ENCODE measurements at regions not wholly inside any gene's neighbourhood (a gene's known extent, or its start where the extent isn't known, plus 50 kb on each side); places are given as distances from the start of the nearest gene placed in this dataset.

DNA sequence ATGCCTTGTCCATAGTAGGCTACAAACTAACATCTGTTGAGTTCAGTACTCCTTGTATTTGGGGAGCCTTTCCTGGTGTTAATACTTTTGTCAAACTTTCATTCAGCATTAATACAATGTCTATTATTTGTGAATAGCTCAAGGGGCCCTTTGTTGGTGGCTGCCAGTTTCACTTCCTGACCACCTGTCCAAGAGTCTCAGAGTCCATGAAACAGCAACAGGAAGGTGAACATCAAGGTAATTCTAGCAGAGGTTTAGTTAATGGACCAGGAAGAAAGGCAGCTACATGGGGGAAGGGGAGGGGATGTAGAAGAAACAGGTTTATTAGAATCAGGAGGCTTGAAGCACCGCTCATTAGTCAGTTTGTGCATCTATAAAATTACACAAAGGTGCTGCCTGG is 386.9 kb downstream of the PDCD6IP start:
- ATAC-seq (no peak), DNase-seq (ENCODE audit: low read depth, low spot score) (no peak)
- no peaks in the 10 kb centered on the region for H3K4me1 ChIP-seq (ENCODE audit: control insufficient read depth, insufficient read depth, low read length)
- BruUV-seq (replicated peaks): no TSS peak
- H3K27ac ChIP-seq (ENCODE audit: low read length): no peak overlapping the region
- H3K36me3 ChIP-seq (ENCODE audit: control insufficient read depth, insufficient read depth, low read length): no peaks in the 10 kb centered on the region
- TF ChIP-seq TCF7L2 (IDR thresholded peaks at IDR 0.05; ENCODE audit: low read depth, low read length) (no peak), SIN3A (IDR thresholded peaks at IDR 0.05; ENCODE audit: borderline replicate concordance, insufficient read depth, low read depth, low read length) (no peak), POLR2AphosphoS5 (IDR thresholded peaks at IDR 0.05; ENCODE audit: low read depth, low read length) (no peak)
- TF ChIP-seq, protein P1, sequence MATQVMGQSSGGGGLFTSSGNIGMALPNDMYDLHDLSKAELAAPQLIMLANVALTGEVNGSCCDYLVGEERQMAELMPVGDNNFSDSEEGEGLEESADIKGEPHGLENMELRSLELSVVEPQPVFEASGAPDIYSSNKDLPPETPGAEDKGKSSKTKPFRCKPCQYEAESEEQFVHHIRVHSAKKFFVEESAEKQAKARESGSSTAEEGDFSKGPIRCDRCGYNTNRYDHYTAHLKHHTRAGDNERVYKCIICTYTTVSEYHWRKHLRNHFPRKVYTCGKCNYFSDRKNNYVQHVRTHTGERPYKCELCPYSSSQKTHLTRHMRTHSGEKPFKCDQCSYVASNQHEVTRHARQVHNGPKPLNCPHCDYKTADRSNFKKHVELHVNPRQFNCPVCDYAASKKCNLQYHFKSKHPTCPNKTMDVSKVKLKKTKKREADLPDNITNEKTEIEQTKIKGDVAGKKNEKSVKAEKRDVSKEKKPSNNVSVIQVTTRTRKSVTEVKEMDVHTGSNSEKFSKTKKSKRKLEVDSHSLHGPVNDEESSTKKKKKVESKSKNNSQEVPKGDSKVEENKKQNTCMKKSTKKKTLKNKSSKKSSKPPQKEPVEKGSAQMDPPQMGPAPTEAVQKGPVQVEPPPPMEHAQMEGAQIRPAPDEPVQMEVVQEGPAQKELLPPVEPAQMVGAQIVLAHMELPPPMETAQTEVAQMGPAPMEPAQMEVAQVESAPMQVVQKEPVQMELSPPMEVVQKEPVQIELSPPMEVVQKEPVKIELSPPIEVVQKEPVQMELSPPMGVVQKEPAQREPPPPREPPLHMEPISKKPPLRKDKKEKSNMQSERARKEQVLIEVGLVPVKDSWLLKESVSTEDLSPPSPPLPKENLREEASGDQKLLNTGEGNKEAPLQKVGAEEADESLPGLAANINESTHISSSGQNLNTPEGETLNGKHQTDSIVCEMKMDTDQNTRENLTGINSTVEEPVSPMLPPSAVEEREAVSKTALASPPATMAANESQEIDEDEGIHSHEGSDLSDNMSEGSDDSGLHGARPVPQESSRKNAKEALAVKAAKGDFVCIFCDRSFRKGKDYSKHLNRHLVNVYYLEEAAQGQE (IDR thresholded peaks at IDR 0.05; ENCODE audit: insufficient read depth in 1 of 2, low read depth in 2 of 2, low read length in 1 of 2): no peak
- TF ChIP-seq, protein P2, sequence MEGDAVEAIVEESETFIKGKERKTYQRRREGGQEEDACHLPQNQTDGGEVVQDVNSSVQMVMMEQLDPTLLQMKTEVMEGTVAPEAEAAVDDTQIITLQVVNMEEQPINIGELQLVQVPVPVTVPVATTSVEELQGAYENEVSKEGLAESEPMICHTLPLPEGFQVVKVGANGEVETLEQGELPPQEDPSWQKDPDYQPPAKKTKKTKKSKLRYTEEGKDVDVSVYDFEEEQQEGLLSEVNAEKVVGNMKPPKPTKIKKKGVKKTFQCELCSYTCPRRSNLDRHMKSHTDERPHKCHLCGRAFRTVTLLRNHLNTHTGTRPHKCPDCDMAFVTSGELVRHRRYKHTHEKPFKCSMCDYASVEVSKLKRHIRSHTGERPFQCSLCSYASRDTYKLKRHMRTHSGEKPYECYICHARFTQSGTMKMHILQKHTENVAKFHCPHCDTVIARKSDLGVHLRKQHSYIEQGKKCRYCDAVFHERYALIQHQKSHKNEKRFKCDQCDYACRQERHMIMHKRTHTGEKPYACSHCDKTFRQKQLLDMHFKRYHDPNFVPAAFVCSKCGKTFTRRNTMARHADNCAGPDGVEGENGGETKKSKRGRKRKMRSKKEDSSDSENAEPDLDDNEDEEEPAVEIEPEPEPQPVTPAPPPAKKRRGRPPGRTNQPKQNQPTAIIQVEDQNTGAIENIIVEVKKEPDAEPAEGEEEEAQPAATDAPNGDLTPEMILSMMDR (IDR thresholded peaks at IDR 0.05): no peak
- ChIA-PET CTCF (no interaction called here), POLR2A (no interaction called here)
- in situ Hi-C loops (cut with HindIII; ENCODE audit: low pct_unique_long_range_greater_than_20kb, low sequenced_read_pairs): no loop called here
- H3K4me3 ChIP-seq (ENCODE audit: low read depth in 2 of 2, low read length in 2 of 2): no peak overlapping the region
- no peaks in the 10 kb centered on the region for H3K9me3 ChIP-seq (ENCODE audit: control insufficient read depth, insufficient read depth, low read depth, low read length)
- intact Hi-C loops (cut with micrococcal nuclease; ENCODE audit: unreplicated experiment): no loop called here
- no peaks in the 10 kb centered on the region for H3K27me3 ChIP-seq (ENCODE audit: control insufficient read depth, insufficient read depth, low read length)

DNA sequence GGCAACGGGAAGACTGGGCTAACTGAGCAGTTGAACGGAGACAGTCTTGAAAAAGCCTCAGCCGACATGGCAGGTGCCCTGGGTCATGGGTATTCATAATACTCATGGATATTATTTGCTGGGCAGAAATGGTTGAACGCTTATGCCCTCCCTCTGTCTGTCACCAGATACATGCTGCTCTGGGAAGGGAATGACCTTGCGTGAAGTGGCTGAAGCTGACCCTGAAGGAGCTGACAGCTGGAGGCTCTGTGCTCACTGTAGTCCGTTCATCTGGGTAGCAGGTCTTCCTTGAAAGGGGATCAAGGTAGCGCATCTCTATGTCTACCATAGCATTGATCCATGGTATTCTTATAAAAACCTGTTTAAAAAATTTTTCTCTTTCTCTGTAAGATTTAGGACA is 390.7 kb downstream of the PDCD6IP start:
- ChIA-PET POLR2A (no interaction called here), CTCF (no interaction called here)
- Histone ChIP-seq H3K36me3 (ENCODE audit: control insufficient read depth, insufficient read depth, low read length) (no peaks in the 10 kb centered on the region), H3K4me1 (ENCODE audit: control insufficient read depth, insufficient read depth, low read length) (no peaks in the 10 kb centered on the region), H3K27me3 (ENCODE audit: control insufficient read depth, insufficient read depth, low read length) (no peaks in the 10 kb centered on the region), H3K27ac (ENCODE audit: low read length) (no peak overlapping the region), H3K9me3 (ENCODE audit: control insufficient read depth, insufficient read depth, low read depth, low read length) (no peaks in the 10 kb centered on the region), H3K4me3 (ENCODE audit: low read depth in 2 of 2, low read length in 2 of 2) (no peak overlapping the region)
- intact Hi-C loops (cut with micrococcal nuclease; ENCODE audit: unreplicated experiment): no loop called here
- BruUV-seq (replicated peaks): no TSS peak
- in situ Hi-C loops (cut with HindIII; ENCODE audit: low pct_unique_long_range_greater_than_20kb, low sequenced_read_pairs): no loop called here
- no peak for TF ChIP-seq TCF7L2 (IDR thresholded peaks at IDR 0.05; ENCODE audit: low read depth, low read length)
- no peak for TF ChIP-seq SIN3A (IDR thresholded peaks at IDR 0.05; ENCODE audit: borderline replicate concordance, insufficient read depth, low read depth, low read length)
- TF ChIP-seq, protein P2 (IDR thresholded peaks at IDR 0.05): no peak
- DNase-seq (ENCODE audit: low read depth, low spot score) (no peak), ATAC-seq (no peak)

DNA sequence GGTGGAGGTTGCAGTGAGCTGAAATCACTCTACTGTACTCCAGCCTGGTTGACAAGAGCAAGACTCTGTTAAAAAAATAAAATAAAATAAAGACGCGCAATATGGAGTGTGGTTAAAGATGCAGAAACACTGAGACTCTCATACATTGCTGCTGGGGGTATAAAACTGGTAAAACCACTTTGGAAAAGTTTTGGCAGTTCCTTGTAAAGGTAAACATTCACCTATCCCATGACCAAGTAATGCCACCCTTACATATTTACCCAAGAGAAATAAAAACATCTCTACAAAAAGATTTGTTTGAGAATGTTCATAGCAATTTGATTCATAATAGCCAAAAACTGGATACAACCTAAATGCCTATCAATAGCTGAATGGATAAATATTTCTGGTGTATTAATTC is 398.5 kb downstream of the PDCD6IP start:
- Histone ChIP-seq H3K4me1 (ENCODE audit: control insufficient read depth, insufficient read depth, low read length) (no peaks in the 10 kb centered on the region), H3K4me3 (ENCODE audit: low read depth in 2 of 2, low read length in 2 of 2) (no peak overlapping the region), H3K9me3 (ENCODE audit: control insufficient read depth, insufficient read depth, low read depth, low read length) (no peaks in the 10 kb centered on the region), H3K27ac (ENCODE audit: low read length) (no peak overlapping the region), H3K27me3 (ENCODE audit: control insufficient read depth, insufficient read depth, low read length) (no peaks in the 10 kb centered on the region), H3K36me3 (ENCODE audit: control insufficient read depth, insufficient read depth, low read length) (no peaks in the 10 kb centered on the region)
- intact Hi-C loops (cut with micrococcal nuclease; ENCODE audit: unreplicated experiment): no loop called here
- DNase-seq (ENCODE audit: low read depth, low spot score) (no peak), ATAC-seq (no peak)
- ChIA-PET CTCF (no interaction called here), POLR2A (no interaction called here)
- TF ChIP-seq SIN3A (IDR thresholded peaks at IDR 0.05; ENCODE audit: borderline replicate concordance, insufficient read depth, low read depth, low read length): no peak
- no peak for TF ChIP-seq POLR2AphosphoS5 (IDR thresholded peaks at IDR 0.05; ENCODE audit: low read depth, low read length)
- TF ChIP-seq, protein P2 (IDR thresholded peaks at IDR 0.05): no peak
- TF ChIP-seq, protein P1 (IDR thresholded peaks at IDR 0.05; ENCODE audit: insufficient read depth in 1 of 2, low read depth in 2 of 2, low read length in 1 of 2): no peak
- no peak for TF ChIP-seq TCF7L2 (IDR thresholded peaks at IDR 0.05; ENCODE audit: low read depth, low read length)
- in situ Hi-C loops (cut with HindIII; ENCODE audit: low pct_unique_long_range_greater_than_20kb, low sequenced_read_pairs): no loop called here
- BruUV-seq (replicated peaks): no TSS peak
